GM19372 (cell line): ENCODE measurements at regions not wholly inside any gene's neighbourhood (a gene's known extent, or its start where the extent isn't known, plus 50 kb on each side); places are given as distances from the start of the nearest gene placed in this dataset.
"Not testable (repeated sequence)": the region's sequence is repeated elsewhere in the genome, so short reads cannot be mapped to it uniquely, and the experiment has no call there.

Experiments
- ATAC-seq: cut with Tn5 transposase; IDR thresholded peaks from one replicate; pipeline ENCODE4 v1.9.1; 2021; ENCODE audit warnings: mild to moderate bottlenecking, low read depth, moderate library complexity; ENCODE audit not compliant: unreplicated experiment

DNA sequence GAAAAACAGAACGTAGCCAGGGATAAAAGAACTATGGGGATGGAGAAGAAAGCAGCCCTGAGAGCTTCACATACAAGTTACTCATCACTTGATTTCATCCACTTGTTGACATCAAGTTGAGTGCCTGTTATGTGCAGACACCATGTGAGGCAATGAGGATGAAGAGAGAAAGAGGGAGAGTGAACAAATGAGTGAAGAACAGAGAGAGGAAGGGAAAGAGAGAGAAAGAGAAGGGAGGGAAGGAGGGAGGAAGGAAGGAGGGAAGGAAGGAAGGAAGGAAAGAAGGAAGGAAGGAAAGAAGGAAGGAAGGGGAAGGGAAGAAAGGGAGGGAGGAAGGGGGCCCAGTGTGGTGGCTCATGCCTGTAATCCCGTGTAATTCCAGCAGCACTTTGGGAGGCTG lies 72.3 kb upstream of the SMAD3 start:
- no peak for ATAC-seq

DNA sequence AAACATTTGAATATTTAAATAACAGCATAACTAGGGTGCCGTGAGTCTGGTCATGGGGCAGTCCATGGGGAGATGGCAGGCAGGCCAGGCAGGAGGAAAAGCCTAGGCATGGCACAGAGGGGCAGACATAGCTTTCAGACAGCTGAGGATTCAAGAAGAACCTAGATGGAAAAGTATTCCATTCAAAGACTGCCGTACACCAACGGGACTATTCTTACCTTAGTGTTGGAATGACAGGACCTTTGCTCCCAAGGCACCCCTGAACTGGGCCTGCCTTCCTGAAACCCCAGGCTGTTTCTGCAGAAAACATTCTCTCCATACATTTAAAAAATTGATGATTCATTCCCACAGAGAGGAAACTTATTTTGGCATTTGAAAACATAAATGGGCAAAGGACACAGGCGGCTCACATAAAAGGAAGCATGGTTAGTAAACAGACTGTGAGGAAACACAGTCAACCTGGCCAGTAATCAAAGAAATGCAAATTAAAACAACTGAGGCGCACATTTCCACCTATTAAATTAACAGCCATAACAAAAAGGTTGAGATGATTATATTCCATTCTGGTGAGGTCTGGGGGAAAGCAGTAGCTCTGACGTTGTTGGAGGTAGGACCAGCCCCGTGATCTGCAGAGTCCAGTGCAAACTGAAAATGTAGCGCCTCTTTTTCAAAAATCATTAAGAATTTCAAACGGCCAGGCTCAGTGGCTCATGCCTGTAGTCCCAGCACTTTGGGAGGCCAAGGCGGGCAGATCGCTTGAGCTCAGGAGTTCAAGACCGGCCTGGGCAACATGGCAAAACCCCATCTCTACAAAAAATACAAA lies 71.3 kb upstream of the SMAD3 start:
- ATAC-seq = no peak

DNA sequence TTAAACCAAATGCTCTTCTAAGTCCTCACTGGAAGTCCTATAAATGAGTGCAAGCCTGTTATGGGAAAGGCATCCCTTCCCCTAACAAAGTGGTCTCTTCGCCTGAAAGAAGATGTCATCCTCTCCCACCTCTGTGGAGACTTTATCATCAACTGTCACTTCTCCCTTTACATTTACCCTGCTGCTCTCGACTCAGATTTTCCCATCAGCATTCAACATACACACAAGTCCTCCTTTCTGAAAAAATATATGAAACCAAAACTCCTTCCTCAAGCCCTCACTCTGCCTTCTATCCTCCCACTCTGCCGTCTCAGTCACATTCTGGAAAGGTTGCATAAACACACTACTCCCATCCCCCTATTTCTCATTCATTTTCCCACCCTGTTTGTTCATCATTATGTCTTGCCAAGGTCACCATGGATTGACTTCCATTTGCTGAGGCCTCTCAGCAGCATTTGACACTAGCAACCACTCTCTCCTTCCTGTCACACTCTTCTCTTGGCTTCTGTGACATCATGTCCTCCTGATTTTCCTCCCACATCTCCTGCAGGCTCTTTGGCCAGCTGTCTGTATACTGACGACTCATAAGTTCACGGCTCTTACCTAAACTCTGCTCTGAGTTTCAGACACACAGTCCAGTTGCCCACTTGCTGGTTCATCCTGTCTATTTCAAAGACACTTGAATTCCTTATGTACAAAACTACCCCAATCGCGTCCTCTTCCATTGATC lies 70.3 kb upstream of the SMAD3 start:
- no peak for ATAC-seq

- no peak for ATAC-seq
Observed at GRCh38 chr15:66996094-66996493, 69.3 kb upstream of the SMAD3 start.

DNA sequence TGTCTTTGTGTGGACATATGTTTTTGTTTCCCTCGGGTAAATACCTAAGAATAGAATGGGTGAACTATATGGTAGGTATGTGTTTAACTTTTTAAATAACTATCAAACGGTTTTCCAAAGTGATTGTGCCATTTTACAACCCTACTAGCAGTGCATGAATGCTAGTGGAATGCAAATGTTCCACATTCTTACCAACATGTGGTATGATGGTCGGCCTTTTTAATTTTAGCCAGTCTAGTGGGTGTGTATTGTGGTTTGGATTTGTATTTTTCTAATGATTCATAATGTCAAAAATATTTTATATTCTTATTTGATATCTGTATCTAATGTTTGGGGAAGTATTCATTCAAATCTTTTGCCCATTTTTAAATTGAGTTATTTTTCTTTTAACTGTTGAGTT lies 68.2 kb upstream of the SMAD3 start:
- ATAC-seq = no peak

- ATAC-seq = not testable (repeated sequence)
Observed at GRCh38 chr15:66998234-66998633, 67.2 kb upstream of the SMAD3 start.

- ATAC-seq = no peak
Observed at GRCh38 chr15:66999046-66999968, 66.1 kb upstream of the SMAD3 start.

DNA sequence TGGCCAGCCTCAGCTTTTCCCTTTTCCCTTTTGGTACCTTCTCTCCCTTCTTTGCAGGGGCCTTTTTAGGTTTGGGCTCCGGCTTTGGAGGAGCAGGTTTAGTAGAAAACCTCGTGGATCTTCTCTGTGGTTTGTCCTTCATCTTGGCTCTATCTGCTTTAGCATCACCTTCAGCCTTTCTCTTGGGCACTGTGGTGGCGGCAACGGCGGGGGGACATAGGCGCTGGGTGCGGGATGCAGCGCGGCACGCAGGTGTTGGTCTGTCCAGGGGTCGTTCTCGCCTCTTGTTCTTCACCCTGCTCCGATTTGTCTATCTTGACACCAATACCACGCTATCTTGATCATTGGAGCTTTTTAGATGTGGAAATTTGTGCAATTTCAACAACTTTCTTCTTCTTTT lies 64.5 kb upstream of the SMAD3 start:
- ATAC-seq = no peak

DNA sequence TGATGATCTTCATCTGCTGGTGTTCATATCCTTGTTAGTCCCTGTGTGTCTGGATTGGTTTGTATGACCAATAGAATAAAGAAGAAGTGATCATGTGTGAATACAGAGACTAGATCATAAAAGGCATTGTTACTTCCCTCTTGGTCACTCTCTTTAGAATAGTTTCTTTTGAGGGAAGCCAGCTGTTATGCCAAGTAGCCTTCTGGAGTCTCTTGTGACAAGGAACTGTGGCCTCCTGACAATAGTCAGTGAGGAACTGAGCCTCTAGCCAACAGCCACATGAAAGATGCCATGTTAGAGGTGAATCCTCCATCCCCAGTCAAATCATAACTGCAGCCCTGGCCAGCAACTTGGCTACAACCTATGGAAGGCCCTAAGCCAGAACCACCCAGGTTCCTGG lies 63.0 kb upstream of the SMAD3 start:
- no peak for ATAC-seq

GRCh38 chr15:67003586-67003985 lies 61.8 kb upstream of the SMAD3 start:
- ATAC-seq = no peak

GRCh38 chr15:67004142-67004541 lies 61.3 kb upstream of the SMAD3 start:
- no peak for ATAC-seq

DNA sequence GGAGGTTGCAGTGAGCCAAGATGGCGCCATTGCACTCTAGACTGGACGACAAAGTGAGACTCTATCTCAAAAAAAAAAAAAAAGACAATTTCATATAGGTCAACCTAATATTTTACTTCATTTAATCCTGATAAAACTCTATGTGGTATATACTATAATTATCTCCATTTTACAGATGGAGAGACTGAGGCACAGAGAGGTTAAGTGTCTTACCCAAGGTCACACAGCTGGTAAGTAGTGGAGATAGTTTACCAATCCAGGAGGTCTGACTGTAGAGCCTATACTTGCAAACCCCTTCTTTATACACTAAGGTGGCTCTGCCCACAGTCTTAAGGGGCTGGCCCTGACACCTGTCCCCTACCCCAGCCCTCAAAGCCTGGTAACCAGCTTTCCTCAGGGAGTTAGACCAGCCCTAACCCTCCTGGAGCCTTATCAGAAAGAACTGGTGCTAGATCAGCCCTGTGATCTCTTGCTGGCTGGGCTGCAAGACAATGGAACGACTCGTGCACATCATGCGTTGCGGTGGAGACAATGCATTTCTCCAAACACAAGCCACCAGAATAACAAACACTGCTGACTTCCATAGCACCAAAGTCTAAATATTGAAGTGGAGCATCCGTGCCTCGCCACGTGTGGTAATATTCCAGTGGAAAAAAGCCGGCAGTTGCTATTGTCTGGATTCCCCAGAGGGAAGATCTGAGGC lies 60.0 kb upstream of the SMAD3 start:
- ATAC-seq = no peak

- no peak for ATAC-seq
Observed at GRCh38 chr15:67006083-67007065, 59.0 kb upstream of the SMAD3 start.

DNA sequence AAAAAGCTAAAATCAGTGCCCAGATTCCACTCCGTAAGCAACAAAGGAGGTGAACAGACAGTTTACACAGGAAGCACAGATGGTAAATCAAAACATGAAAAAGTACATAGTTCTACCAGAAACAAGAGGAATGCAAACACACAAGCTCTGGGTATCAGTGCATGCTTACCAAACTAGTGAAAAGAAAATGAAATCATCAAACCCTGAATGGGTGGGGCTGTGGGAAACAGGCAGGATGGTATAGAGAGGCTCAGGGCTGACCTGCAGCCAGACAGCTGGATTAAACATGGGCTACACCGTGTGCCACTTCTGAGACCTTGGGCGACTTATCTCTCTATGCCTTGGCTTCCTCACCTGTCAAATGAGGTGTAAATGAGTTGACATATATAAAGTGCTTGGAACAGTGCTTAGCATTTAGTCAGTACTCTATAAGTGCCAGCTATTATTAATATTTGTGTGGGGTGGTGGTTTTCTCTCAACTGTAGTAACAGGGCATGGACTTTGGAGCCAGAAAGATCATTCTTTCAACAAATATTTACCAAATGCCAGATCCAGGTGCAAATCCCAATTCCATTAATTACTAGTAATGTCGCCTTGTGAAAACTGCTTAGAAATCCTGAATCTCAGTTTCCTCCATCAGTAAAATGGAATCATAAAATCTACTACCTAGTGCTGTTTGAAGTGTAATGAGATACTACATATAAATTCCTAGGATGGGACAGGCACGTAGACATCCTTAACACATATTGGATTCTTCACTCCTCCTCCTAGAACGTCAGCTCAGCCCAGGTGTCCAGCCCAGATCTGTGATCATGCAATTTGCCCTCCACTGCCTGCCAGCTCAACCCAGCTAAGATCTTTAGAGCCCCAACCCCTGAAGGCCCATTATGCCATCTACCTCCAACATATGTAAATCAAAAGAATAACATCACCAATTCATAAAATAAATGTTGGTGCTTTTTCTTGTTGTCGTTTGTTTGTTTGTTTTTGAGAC lies 55.5 kb upstream of the SMAD3 start:
- no peak for ATAC-seq

GRCh38 chr15:67010898-67011616 lies 54.3 kb upstream of the SMAD3 start:
- ATAC-seq = no peak

DNA sequence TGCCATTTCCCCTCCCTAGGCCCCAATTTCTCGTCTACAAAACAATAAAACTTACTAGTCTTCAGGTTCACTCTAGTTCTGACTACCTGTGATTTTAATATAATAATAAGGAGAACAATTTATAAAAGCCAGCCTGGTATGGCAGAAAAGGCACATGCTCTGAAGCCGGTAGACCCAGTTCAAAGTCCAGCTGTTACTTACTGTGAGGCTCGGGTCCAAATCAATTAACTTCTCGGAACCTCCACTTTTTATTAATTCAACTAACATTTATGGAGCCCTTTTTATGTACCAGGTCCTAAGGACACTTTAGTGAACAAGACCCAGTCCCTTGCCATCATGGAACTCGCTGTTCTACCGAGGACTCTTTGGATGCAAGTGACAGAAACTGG lies 53.8 kb upstream of the SMAD3 start:
- no peak for ATAC-seq

DNA sequence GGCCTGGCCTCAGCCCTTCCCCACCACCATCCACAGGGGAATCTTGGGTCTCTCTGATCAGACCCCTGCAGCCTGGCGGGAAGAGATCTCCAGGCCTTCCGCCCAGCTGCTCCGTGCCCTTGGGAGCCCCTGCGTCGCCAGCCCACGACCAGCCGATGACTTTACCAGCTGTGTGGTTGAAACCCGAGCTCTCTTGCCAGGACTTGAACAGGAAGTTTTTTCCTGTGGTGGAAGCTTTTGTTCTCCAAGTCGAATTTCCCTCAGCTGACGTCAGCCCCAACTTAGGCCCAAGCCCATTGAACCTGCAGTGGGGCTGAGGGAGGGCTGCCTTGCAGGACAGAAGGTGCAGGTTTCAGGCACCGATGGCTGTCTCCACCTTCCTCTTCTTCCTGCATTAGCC lies 51.7 kb upstream of the SMAD3 start:
- ATAC-seq = no peak
